Panc1 (cell line): ENCODE measurements at regions not wholly inside any gene's neighbourhood (a gene's known extent, or its start where the extent isn't known, plus 50 kb on each side); places are given as distances from the start of the nearest gene placed in this dataset.

Experiments used
- TF ChIP-seq, protein P1 (sequence below), 2 experiments: IDR thresholded peaks; 2 replicates each; pipeline ENCODE4 v1.6.1; 2011 to 2012; ENCODE audit warnings: low read depth in 2 of 2, control low read depth in 1 of 2, low read length in 1 of 2, mild to moderate bottlenecking in 1 of 2, moderate library complexity in 1 of 2; ENCODE audit not compliant: insufficient read depth in 1 of 2
- TF ChIP-seq, protein P2 (sequence below): fragments of 450-650 bp; IDR thresholded peaks from 2 replicates; pipeline ENCODE4 v1.5.1; 2017; ENCODE audit warnings: mild to moderate bottlenecking

DNA sequence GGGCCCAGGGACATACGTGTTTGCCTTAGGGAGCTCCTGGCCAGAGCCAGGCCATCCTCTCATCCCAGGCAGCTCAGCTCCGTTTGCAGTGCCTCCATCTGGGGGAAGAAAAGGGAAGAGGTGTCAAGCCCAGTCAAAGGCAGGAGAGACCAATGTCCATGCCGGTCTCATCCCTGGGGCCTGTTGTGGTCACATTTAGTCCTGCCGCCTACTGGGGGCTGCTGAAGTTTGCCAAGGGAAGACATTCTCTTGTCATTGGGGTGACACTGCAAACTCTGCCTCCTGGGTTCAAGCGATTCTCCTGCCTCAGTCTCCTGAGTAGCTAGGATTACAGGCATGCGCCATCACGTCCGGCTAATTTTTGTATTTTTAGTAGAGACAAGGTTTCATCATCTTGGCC lies 195.2 kb downstream of the UQCRFS1 start:
- TF ChIP-seq, protein P1, sequence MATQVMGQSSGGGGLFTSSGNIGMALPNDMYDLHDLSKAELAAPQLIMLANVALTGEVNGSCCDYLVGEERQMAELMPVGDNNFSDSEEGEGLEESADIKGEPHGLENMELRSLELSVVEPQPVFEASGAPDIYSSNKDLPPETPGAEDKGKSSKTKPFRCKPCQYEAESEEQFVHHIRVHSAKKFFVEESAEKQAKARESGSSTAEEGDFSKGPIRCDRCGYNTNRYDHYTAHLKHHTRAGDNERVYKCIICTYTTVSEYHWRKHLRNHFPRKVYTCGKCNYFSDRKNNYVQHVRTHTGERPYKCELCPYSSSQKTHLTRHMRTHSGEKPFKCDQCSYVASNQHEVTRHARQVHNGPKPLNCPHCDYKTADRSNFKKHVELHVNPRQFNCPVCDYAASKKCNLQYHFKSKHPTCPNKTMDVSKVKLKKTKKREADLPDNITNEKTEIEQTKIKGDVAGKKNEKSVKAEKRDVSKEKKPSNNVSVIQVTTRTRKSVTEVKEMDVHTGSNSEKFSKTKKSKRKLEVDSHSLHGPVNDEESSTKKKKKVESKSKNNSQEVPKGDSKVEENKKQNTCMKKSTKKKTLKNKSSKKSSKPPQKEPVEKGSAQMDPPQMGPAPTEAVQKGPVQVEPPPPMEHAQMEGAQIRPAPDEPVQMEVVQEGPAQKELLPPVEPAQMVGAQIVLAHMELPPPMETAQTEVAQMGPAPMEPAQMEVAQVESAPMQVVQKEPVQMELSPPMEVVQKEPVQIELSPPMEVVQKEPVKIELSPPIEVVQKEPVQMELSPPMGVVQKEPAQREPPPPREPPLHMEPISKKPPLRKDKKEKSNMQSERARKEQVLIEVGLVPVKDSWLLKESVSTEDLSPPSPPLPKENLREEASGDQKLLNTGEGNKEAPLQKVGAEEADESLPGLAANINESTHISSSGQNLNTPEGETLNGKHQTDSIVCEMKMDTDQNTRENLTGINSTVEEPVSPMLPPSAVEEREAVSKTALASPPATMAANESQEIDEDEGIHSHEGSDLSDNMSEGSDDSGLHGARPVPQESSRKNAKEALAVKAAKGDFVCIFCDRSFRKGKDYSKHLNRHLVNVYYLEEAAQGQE (IDR thresholded peaks at IDR 0.05; ENCODE audit: insufficient read depth in 1 of 2, low read depth in 2 of 2, low read length in 1 of 2) = no peak
- TF ChIP-seq, protein P2, sequence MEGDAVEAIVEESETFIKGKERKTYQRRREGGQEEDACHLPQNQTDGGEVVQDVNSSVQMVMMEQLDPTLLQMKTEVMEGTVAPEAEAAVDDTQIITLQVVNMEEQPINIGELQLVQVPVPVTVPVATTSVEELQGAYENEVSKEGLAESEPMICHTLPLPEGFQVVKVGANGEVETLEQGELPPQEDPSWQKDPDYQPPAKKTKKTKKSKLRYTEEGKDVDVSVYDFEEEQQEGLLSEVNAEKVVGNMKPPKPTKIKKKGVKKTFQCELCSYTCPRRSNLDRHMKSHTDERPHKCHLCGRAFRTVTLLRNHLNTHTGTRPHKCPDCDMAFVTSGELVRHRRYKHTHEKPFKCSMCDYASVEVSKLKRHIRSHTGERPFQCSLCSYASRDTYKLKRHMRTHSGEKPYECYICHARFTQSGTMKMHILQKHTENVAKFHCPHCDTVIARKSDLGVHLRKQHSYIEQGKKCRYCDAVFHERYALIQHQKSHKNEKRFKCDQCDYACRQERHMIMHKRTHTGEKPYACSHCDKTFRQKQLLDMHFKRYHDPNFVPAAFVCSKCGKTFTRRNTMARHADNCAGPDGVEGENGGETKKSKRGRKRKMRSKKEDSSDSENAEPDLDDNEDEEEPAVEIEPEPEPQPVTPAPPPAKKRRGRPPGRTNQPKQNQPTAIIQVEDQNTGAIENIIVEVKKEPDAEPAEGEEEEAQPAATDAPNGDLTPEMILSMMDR = no peak
